ENCODE measurements at regions not wholly inside any gene's neighbourhood (a gene's known extent, or its start where the extent isn't known, plus 50 kb on each side); places are given as distances from the start of the nearest gene placed in this dataset.

- H3K27ac ChIP-seq = no peak overlapping the region
- no peak for TF ChIP-seq ZFX (IDR thresholded peaks at IDR 0.05)
- no peak for TF ChIP-seq CTCF (conservative IDR thresholded peaks at IDR 0.05)
Measured at GRCh38 chr16:49920397-49920796, 64.5 kb upstream of the ZNF423 start.

GRCh38 chr16:49921106-49921505 is 65.2 kb upstream of the ZNF423 start:
- TF ChIP-seq ZFX (IDR thresholded peaks at IDR 0.05) = no peak
- no peak for TF ChIP-seq CTCF (conservative IDR thresholded peaks at IDR 0.05)
- no peak overlapping the region for H3K27ac ChIP-seq

- no peak overlapping the region for H3K27ac ChIP-seq
- TF ChIP-seq CTCF (conservative IDR thresholded peaks at IDR 0.05) = peak; percentile 77
- TF ChIP-seq ZFX (IDR thresholded peaks at IDR 0.05) = no peak
Measured at GRCh38 chr16:49921791-49922456, 66.0 kb upstream of the ZNF423 start.

GRCh38 chr16:49923411-49923810 is 67.5 kb upstream of the ZNF423 start:
- no peak overlapping the region for H3K27ac ChIP-seq
- TF ChIP-seq CTCF (conservative IDR thresholded peaks at IDR 0.05) (no peak), ZFX (IDR thresholded peaks at IDR 0.05) (no peak)

GRCh38 chr16:49924078-49924477 is 68.2 kb upstream of the ZNF423 start:
- TF ChIP-seq CTCF (conservative IDR thresholded peaks at IDR 0.05) = no peak
- no peak for TF ChIP-seq ZFX (IDR thresholded peaks at IDR 0.05)
- no peak overlapping the region for H3K27ac ChIP-seq

GRCh38 chr16:49926941-49927340 is 71.0 kb upstream of the ZNF423 start:
- no peak for TF ChIP-seq ZFX (IDR thresholded peaks at IDR 0.05)
- TF ChIP-seq CTCF (conservative IDR thresholded peaks at IDR 0.05) = no peak
- H3K27ac ChIP-seq = no peak overlapping the region

- H3K27ac ChIP-seq = no peak overlapping the region
- no peak for TF ChIP-seq ZFX (IDR thresholded peaks at IDR 0.05)
- TF ChIP-seq CTCF (conservative IDR thresholded peaks at IDR 0.05) = no peak
Measured at GRCh38 chr16:49928176-49929041, 72.5 kb upstream of the ZNF423 start.
